ENCODE measurements at regions not wholly inside any gene's neighbourhood (a gene's known extent, or its start where the extent isn't known, plus 50 kb on each side); places are given as distances from the start of the nearest gene placed in this dataset.

- Histone ChIP-seq H3K4me3 (no peak overlapping the region), H3K4me1 (no peaks in the 10 kb centered on the region), H3K27me3 (no peaks in the 10 kb centered on the region), H3K27ac (no peak overlapping the region), H3K9me3 (no peaks in the 10 kb centered on the region), H3K36me3 (no peaks in the 10 kb centered on the region)
- ATAC-seq, result no peak
- intact Hi-C loops (cut with DNase I), result no loop called here
- peak in 2 of 4 donors; percentile 15 to 68 for DNase-seq
- no peak for TF ChIP-seq CTCF (IDR thresholded peaks at IDR 0.05)
These were observed 633.0 kb downstream of the TBC1D22A start for GRCh38 chr22:47395481-47395880.

- DNase-seq (no peak), ATAC-seq (no peak)
- no peaks in the 10 kb centered on the region for H3K4me1 ChIP-seq
- H3K36me3 ChIP-seq, result no peaks in the 10 kb centered on the region
- no peak overlapping the region for H3K27ac ChIP-seq
- intact Hi-C loops (cut with DNase I), result no loop called here
- no peak overlapping the region for H3K4me3 ChIP-seq
- H3K9me3 ChIP-seq, result no peaks in the 10 kb centered on the region
- H3K27me3 ChIP-seq, result no peaks in the 10 kb centered on the region
- no peak for TF ChIP-seq CTCF (IDR thresholded peaks at IDR 0.05)
These were observed 632.3 kb downstream of the TBC1D22A start for GRCh38 chr22:47394504-47395440.

GRCh38 chr22:47393191-47393590 lies 630.7 kb downstream of the TBC1D22A start:
- Histone ChIP-seq H3K4me3 (no peak overlapping the region), H3K27me3 (no peaks in the 10 kb centered on the region), H3K27ac (no peak overlapping the region), H3K9me3 (no peaks in the 10 kb centered on the region), H3K4me1 (no peaks in the 10 kb centered on the region), H3K36me3 (no peaks in the 10 kb centered on the region)
- DNase-seq (peak in 1 of 4 donors; percentile 7), ATAC-seq (no peak)
- no peak for TF ChIP-seq CTCF (IDR thresholded peaks at IDR 0.05)
- intact Hi-C loops (cut with DNase I), result no loop called here

- no peaks in the 10 kb centered on the region for H3K9me3 ChIP-seq
- no peak for TF ChIP-seq CTCF (IDR thresholded peaks at IDR 0.05)
- no peak for DNase-seq
- no peak for ATAC-seq
- no peak overlapping the region for H3K4me3 ChIP-seq
- H3K4me1 ChIP-seq, result no peaks in the 10 kb centered on the region
- H3K27me3 ChIP-seq, result no peaks in the 10 kb centered on the region
- intact Hi-C loops (cut with DNase I), result no loop called here
- no peak overlapping the region for H3K27ac ChIP-seq
- no peaks in the 10 kb centered on the region for H3K36me3 ChIP-seq
These were observed 630.3 kb downstream of the TBC1D22A start for GRCh38 chr22:47392729-47393128.

GRCh38 chr22:47392054-47392347 lies 629.6 kb downstream of the TBC1D22A start:
- Histone ChIP-seq H3K36me3 (no peaks in the 10 kb centered on the region), H3K9me3 (no peaks in the 10 kb centered on the region), H3K27me3 (peaks cover 0 to 5% of the 10 kb centered on the region in 2 donors), H3K4me1 (no peaks in the 10 kb centered on the region), H3K27ac (no peak overlapping the region), H3K4me3 (no peak overlapping the region)
- no peak for ATAC-seq
- no peak for TF ChIP-seq CTCF (IDR thresholded peaks at IDR 0.05)
- DNase-seq, result peak in 1 of 4 donors; percentile 54
- intact Hi-C loops (cut with DNase I), result no loop called here

Measured in left lung (tissue), 4 donors.